Neural progenitor cell (in vitro differentiated cells): ENCODE measurements at regions not wholly inside any gene's neighbourhood (a gene's known extent, or its start where the extent isn't known, plus 50 kb on each side); places are given as distances from the start of the nearest gene placed in this dataset.

Experiments
- DNase-seq: peaks from one replicate; pipeline ENCODE4 v3.0.0-alpha.2; 2016; ENCODE audit warnings: low spot score
- H2AFZ ChIP-seq: fragments of 200-600 bp; sonication (generic); replicated peaks from 2 replicates; pipeline ENCODE4 v1.6.1; 2016; ENCODE audit warnings: antibody characterized with exemption
- H3F3A ChIP-seq: fragments of 200-600 bp; sonication (generic); 2 replicates; pipeline ENCODE4 v1.6.1; 2016; ENCODE audit warnings: antibody characterized with exemption, low read depth
- H3K27ac ChIP-seq: fragments of 200-600 bp; sonication (generic); 2 replicates; pipeline ENCODE4 v1.5.1; 2016; ENCODE audit warnings: mild to moderate bottlenecking
- H3K27me3 ChIP-seq: fragments of 200-600 bp; sonication (generic); 2 replicates; pipeline ENCODE4 v1.6.1; 2016; ENCODE audit warnings: mild to moderate bottlenecking, moderate library complexity
- H3K36me3 ChIP-seq: fragments of 200-600 bp; sonication (generic); 2 replicates; pipeline ENCODE4 v1.5.1; 2016
- H3K4me1 ChIP-seq: fragments of 200-600 bp; sonication (generic); 2 replicates; pipeline ENCODE4 v1.6.1; 2016; ENCODE audit warnings: mixed run types
- H3K4me2 ChIP-seq: fragments of 200-600 bp; sonication (generic); 2 replicates; pipeline ENCODE4 v1.6.1; 2016
- H3K4me3 ChIP-seq: fragments of 200-600 bp; sonication (generic); 2 replicates; pipeline ENCODE4 v1.5.1; 2016
- H3K79me2 ChIP-seq: fragments of 200-600 bp; sonication (generic); 2 replicates; pipeline ENCODE4 v1.6.1; 2016; ENCODE audit warnings: low read depth
- H3K9ac ChIP-seq: fragments of 200-600 bp; sonication (generic); 2 replicates; pipeline ENCODE4 v1.6.1; 2016
- H3K9me3 ChIP-seq: fragments of 200-600 bp; sonication (generic); 2 replicates; pipeline ENCODE4 v1.5.1; 2016; ENCODE audit warnings: low read depth
- H4K20me1 ChIP-seq: fragments of 200-600 bp; sonication (generic); 2 replicates; pipeline ENCODE4 v1.6.1; 2016; ENCODE audit warnings: low read depth
- H3K27ac Mint-ChIP-seq: 3 replicates; pipeline ENCODE4 v1.8.0; 2021; ENCODE audit warnings: mixed read lengths
- H3K27me3 Mint-ChIP-seq: 2 replicates; pipeline ENCODE4 v1.8.0; 2022; ENCODE audit warnings: low read depth, mild to moderate bottlenecking, inconsistent platforms, moderate library complexity, mixed read lengths; ENCODE audit not compliant: insufficient read depth
- H3K36me3 Mint-ChIP-seq: 3 replicates; pipeline ENCODE4 v1.8.0; 2021; ENCODE audit warnings: mixed read lengths
- H3K4me1 Mint-ChIP-seq: 3 replicates; pipeline ENCODE4 v1.8.0; 2021; ENCODE audit warnings: mixed read lengths
- H3K4me3 Mint-ChIP-seq: 3 replicates; pipeline ENCODE4 v1.8.0; 2021; ENCODE audit warnings: mild to moderate bottlenecking, moderate library complexity, mixed read lengths
- H3K9me3 Mint-ChIP-seq: 3 replicates; pipeline ENCODE4 v1.8.0; 2020; ENCODE audit warnings: mixed read lengths
- EZH2 ChIP-seq: fragments of 200-600 bp; sonication (generic); IDR thresholded peaks from 2 replicates; pipeline ENCODE4 v1.6.1; 2017; ENCODE audit warnings: antibody characterized with exemption, mild to moderate bottlenecking, moderate library complexity
- EZH2phosphoT487 ChIP-seq: fragments of 200-600 bp; sonication (generic); IDR thresholded peaks from 2 replicates; pipeline ENCODE4 v1.6.1; 2017; ENCODE audit warnings: antibody characterized with exemption
- TF ChIP-seq, protein P1 (sequence below): fragments of 200-600 bp; sonication (generic); IDR thresholded peaks from 2 replicates; pipeline ENCODE4 v1.5.1; 2017; ENCODE audit warnings: antibody characterized with exemption, mild to moderate bottlenecking

GRCh38 chr9:12230708-12231107, 462.5 kb upstream of the TYRP1 start:
- peaks cover 19% of the 10 kb centered on the region for H3K9me3 Mint-ChIP-seq
- H2AFZ ChIP-seq = no peak overlapping the region
- H3K36me3 Mint-ChIP-seq = no peaks in the 10 kb centered on the region
- H3K36me3 ChIP-seq = no peaks in the 10 kb centered on the region
- no peak overlapping the region for H3K4me3 Mint-ChIP-seq
- H3K4me1 ChIP-seq = no peaks in the 10 kb centered on the region
- no peaks in the 10 kb centered on the region for H3K4me1 Mint-ChIP-seq
- no peak overlapping the region for H3K4me2 ChIP-seq
- no peak overlapping the region for H3K4me3 ChIP-seq
- DNase-seq = no peak
- no peaks in the 10 kb centered on the region for H3K9me3 ChIP-seq
- H3K9ac ChIP-seq = no peak overlapping the region
- no peaks in the 10 kb centered on the region for H3K79me2 ChIP-seq
- no peaks in the 10 kb centered on the region for H4K20me1 ChIP-seq
- TF ChIP-seq EZH2 (no peak), EZH2phosphoT487 (no peak)
- TF ChIP-seq, protein P1, sequence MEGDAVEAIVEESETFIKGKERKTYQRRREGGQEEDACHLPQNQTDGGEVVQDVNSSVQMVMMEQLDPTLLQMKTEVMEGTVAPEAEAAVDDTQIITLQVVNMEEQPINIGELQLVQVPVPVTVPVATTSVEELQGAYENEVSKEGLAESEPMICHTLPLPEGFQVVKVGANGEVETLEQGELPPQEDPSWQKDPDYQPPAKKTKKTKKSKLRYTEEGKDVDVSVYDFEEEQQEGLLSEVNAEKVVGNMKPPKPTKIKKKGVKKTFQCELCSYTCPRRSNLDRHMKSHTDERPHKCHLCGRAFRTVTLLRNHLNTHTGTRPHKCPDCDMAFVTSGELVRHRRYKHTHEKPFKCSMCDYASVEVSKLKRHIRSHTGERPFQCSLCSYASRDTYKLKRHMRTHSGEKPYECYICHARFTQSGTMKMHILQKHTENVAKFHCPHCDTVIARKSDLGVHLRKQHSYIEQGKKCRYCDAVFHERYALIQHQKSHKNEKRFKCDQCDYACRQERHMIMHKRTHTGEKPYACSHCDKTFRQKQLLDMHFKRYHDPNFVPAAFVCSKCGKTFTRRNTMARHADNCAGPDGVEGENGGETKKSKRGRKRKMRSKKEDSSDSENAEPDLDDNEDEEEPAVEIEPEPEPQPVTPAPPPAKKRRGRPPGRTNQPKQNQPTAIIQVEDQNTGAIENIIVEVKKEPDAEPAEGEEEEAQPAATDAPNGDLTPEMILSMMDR = no peak
- no peaks in the 10 kb centered on the region for H3F3A ChIP-seq
- no peak overlapping the region for H3K27ac ChIP-seq
- H3K27me3 ChIP-seq = no peaks in the 10 kb centered on the region
- no peak overlapping the region for H3K27ac Mint-ChIP-seq
- no peaks in the 10 kb centered on the region for H3K27me3 Mint-ChIP-seq

GRCh38 chr9:12231832-12232231, 461.4 kb upstream of the TYRP1 start:
- H3K9ac ChIP-seq = no peak overlapping the region
- no peaks in the 10 kb centered on the region for H3K27me3 ChIP-seq
- H3K4me1 ChIP-seq = no peaks in the 10 kb centered on the region
- no peak overlapping the region for H3K4me2 ChIP-seq
- Mint-ChIP-seq H3K4me1 (no peaks in the 10 kb centered on the region), H3K9me3 (peaks cover 19% of the 10 kb centered on the region), H3K36me3 (no peaks in the 10 kb centered on the region), H3K27ac (no peak overlapping the region), H3K4me3 (no peak overlapping the region), H3K27me3 (no peaks in the 10 kb centered on the region)
- H3K79me2 ChIP-seq = no peaks in the 10 kb centered on the region
- H3K9me3 ChIP-seq = no peaks in the 10 kb centered on the region
- H3K4me3 ChIP-seq = no peak overlapping the region
- DNase-seq = no peak
- no peak overlapping the region for H2AFZ ChIP-seq
- no peak for TF ChIP-seq EZH2
- no peak for TF ChIP-seq EZH2phosphoT487
- TF ChIP-seq, protein P1 = no peak
- H4K20me1 ChIP-seq = no peaks in the 10 kb centered on the region
- no peaks in the 10 kb centered on the region for H3F3A ChIP-seq
- H3K36me3 ChIP-seq = no peaks in the 10 kb centered on the region
- no peak overlapping the region for H3K27ac ChIP-seq

DNA sequence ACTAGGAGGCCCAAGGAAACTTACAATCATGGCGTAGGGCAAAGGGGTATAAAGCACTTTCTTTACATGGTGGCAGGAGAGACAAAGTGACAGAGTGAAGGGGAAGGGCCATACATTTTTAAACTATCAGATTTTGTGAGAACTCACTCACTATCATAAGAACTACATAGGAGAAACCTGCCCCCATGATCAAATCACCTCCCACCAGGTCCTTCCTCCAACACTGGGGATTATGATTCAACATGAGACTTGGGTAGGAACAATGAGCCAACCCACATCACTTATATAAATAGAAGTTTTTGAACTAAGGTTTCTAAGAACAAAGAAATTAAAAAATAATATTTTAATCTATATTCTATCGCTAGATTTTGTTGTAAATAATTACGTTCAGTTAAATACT, 460.3 kb upstream of the TYRP1 start:
- Mint-ChIP-seq H3K4me1 (no peaks in the 10 kb centered on the region), H3K4me3 (no peak overlapping the region), H3K36me3 (no peaks in the 10 kb centered on the region), H3K9me3 (peaks cover 19% of the 10 kb centered on the region), H3K27ac (no peak overlapping the region), H3K27me3 (no peaks in the 10 kb centered on the region)
- Histone ChIP-seq H3K4me1 (no peaks in the 10 kb centered on the region), H3K4me3 (no peak overlapping the region), H3K9ac (no peak overlapping the region), H3K79me2 (no peaks in the 10 kb centered on the region), H3K9me3 (no peaks in the 10 kb centered on the region), H3K27ac (no peak overlapping the region), H2AFZ (no peak overlapping the region), H3K27me3 (no peaks in the 10 kb centered on the region), H4K20me1 (no peaks in the 10 kb centered on the region), H3F3A (no peaks in the 10 kb centered on the region), H3K4me2 (no peak overlapping the region), H3K36me3 (no peaks in the 10 kb centered on the region)
- no peak for DNase-seq
- TF ChIP-seq, protein P1 = no peak
- no peak for TF ChIP-seq EZH2phosphoT487
- no peak for TF ChIP-seq EZH2

GRCh38 chr9:12253941-12254340, 439.2 kb upstream of the TYRP1 start:
- H3K27ac Mint-ChIP-seq = no peak overlapping the region
- H3K36me3 Mint-ChIP-seq = no peaks in the 10 kb centered on the region
- H3K27me3 ChIP-seq = no peaks in the 10 kb centered on the region
- H3K4me3 Mint-ChIP-seq = no peak overlapping the region
- H3K4me3 ChIP-seq = no peak overlapping the region
- H3K4me1 Mint-ChIP-seq = no peaks in the 10 kb centered on the region
- no peak overlapping the region for H3K27ac ChIP-seq
- no peak overlapping the region for H3K9ac ChIP-seq
- H3K4me1 ChIP-seq = no peaks in the 10 kb centered on the region
- no peak overlapping the region for H2AFZ ChIP-seq
- peaks cover 23% of the 10 kb centered on the region for H3K9me3 Mint-ChIP-seq
- no peaks in the 10 kb centered on the region for H4K20me1 ChIP-seq
- H3K36me3 ChIP-seq = no peaks in the 10 kb centered on the region
- no peaks in the 10 kb centered on the region for H3K9me3 ChIP-seq
- DNase-seq = no peak
- no peaks in the 10 kb centered on the region for H3K79me2 ChIP-seq
- H3K27me3 Mint-ChIP-seq = peaks cover 2% of the 10 kb centered on the region
- no peak overlapping the region for H3K4me2 ChIP-seq
- TF ChIP-seq, protein P1 = no peak
- no peaks in the 10 kb centered on the region for H3F3A ChIP-seq
